PC-3 (cell line): ENCODE measurements at regions not wholly inside any gene's neighbourhood (a gene's known extent, or its start where the extent isn't known, plus 50 kb on each side); places are given as distances from the start of the nearest gene placed in this dataset.
"Not testable (repeated sequence)": the region's sequence is repeated elsewhere in the genome, so short reads cannot be mapped to it uniquely, and the experiment has no call there.

ENCODE experiments used
- ATAC-seq: fragments of 200-7000 bp; cut with Tn5 transposase; 2 replicates; pipeline ENCODE4 v1.9.1; 2020; ENCODE audit warnings: mild to moderate bottlenecking, moderate library complexity
- BruUV-seq: library from RNA; stranded (reverse); fragments of 400-500 nt; replicated peaks from 2 replicates; lab custom pipeline; 2021; lab: Mats Ljungman, UMichigan
- CTCF ChIA-PET: fragments of 300-600 bp; sonication (Branson Sonifier 250); formaldehyde crosslinking; loops from one replicate; lab custom pipeline; 2022; ENCODE audit warnings: antibody characterized with exemption; lab: Charles Lee
- POLR2A ChIA-PET: fragments of 300-600 bp; sonication (Branson Sonifier 250); formaldehyde crosslinking; loops from one replicate; lab custom pipeline; 2022; ENCODE audit warnings: antibody characterized with exemption; ENCODE audit not compliant: unreplicated experiment; lab: Charles Lee
- DNase-seq: peaks from one replicate; pipeline ENCODE4 v3.0.0-alpha.2; 2015
- H2AFZ ChIP-seq: fragments of 300-600 bp; sonication (generic); 2 replicates; pipeline ENCODE4 v1.6.0; 2016; ENCODE audit warnings: antibody characterized with exemption, low read length
- H3F3A ChIP-seq: fragments of 300-600 bp; sonication (generic); one replicate; pipeline ENCODE4 v1.6.0; 2017; ENCODE audit warnings: antibody characterized with exemption, low read length, control low read depth, mild to moderate bottlenecking; ENCODE audit not compliant: unreplicated experiment
- H3K27ac ChIP-seq: fragments of 300-600 bp; sonication (generic); 2 replicates; pipeline ENCODE4 v1.5.1; 2016; ENCODE audit warnings: mild to moderate bottlenecking, low read length
- H3K27me3 ChIP-seq: fragments of 300-600 bp; sonication (generic); 2 replicates; pipeline ENCODE4 v1.6.1; 2016; ENCODE audit warnings: low read length, mixed read lengths
- H3K36me3 ChIP-seq: fragments of 300-600 bp; sonication (generic); 2 replicates; pipeline ENCODE4 v1.6.1; 2016; ENCODE audit warnings: low read depth, mixed run types, low read length, mixed read lengths
- H3K4me1 ChIP-seq: fragments of 300-600 bp; sonication (generic); 2 replicates; pipeline ENCODE4 v1.5.1; 2016; ENCODE audit warnings: low read length; ENCODE audit not compliant: insufficient read depth
- H3K4me2 ChIP-seq: fragments of 300-600 bp; sonication (generic); 2 replicates; pipeline ENCODE4 v1.6.0; 2016; ENCODE audit warnings: low read length
- H3K4me3 ChIP-seq: fragments of 300-600 bp; sonication (generic); 2 replicates; pipeline ENCODE4 v1.5.1; 2016; ENCODE audit warnings: mild to moderate bottlenecking, low read length, mixed read lengths
- H3K79me2 ChIP-seq: fragments of 300-600 bp; sonication (generic); 2 replicates; pipeline ENCODE4 v1.6.1; 2017; ENCODE audit warnings: low read length, mixed read lengths
- H3K9ac ChIP-seq: fragments of 300-600 bp; sonication (generic); 2 replicates; pipeline ENCODE4 v1.6.0; 2016; ENCODE audit warnings: mild to moderate bottlenecking, low read length
- H3K9me2 ChIP-seq: fragments of 300-600 bp; sonication (generic); replicated peaks from 2 replicates; pipeline ENCODE4 v1.6.1; 2016; ENCODE audit warnings: mixed run types, low read length, mixed read lengths
- H3K9me3 ChIP-seq: fragments of 300-600 bp; sonication (generic); 2 replicates; pipeline ENCODE4 v1.6.1; 2016; ENCODE audit warnings: low read length, mixed read lengths
- H4K20me1 ChIP-seq: fragments of 300-600 bp; sonication (generic); 2 replicates; pipeline ENCODE4 v1.6.1; 2016; ENCODE audit warnings: low read length, mixed read lengths
- CTCF ChIP-seq: fragments of 300-600 bp; sonication (generic); conservative IDR thresholded peaks from 2 replicates; pipeline ENCODE4 v1.5.1; 2017; ENCODE audit warnings: antibody characterized with exemption, low read depth, mild to moderate bottlenecking, low read length
- EZH2 ChIP-seq: fragments of 300-600 bp; sonication (generic); IDR thresholded peaks from one replicate; pipeline ENCODE4 v1.6.1; 2017; ENCODE audit warnings: antibody characterized with exemption, mild to moderate bottlenecking, low read length; ENCODE audit not compliant: unreplicated experiment
- EZH2phosphoT487 ChIP-seq: fragments of 300-600 bp; sonication (generic); IDR thresholded peaks from 2 replicates; pipeline ENCODE4 v1.6.1; 2018; ENCODE audit warnings: mild to moderate bottlenecking, antibody characterized with exemption, low read length, borderline replicate concordance
- intact Hi-C: fragments of 100-400 bp; cut with micrococcal nuclease; formaldehyde crosslinking; loops from 2 replicates; pipeline ENCODE4 v1.9.0; 2023

DNA sequence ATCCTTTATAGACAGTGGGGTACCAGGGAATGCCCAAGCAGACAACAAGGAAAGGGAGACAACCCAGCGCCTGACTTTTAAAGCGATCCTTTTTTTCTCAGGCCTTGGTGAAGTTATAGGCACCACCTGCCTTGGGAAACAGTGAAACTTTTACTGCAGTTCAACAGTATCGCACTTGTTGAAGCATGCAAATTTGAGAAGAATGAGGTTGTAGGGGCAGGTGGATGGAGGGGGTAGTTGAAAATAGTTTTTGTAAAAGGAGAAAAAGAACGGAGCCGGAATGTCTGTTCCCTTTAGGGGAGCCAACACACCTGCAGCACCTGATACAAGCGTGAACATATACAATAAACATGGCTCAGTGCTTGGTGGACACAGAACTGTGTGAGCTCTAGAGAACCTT lies 190.2 kb upstream of the NR3C1 start:
- no peak for TF ChIP-seq EZH2phosphoT487
- TF ChIP-seq EZH2: no peak
- TF ChIP-seq CTCF: no peak
- Histone ChIP-seq H3K9ac (peak overlapping the region; percentile 84; the same call in 1 of the 2 replicates), H3K27me3 (no peaks in the 10 kb centered on the region), H3K4me1 (peaks cover 37% of the 10 kb centered on the region), H3K4me2 (no peak overlapping the region), H4K20me1 (no peaks in the 10 kb centered on the region), H3K4me3 (no peak overlapping the region), H3K9me2 (no peaks in the 10 kb centered on the region), H3K27ac (peak overlapping the region; percentile 100), H3K9me3 (no peaks in the 10 kb centered on the region), H3F3A (no peaks in the 10 kb centered on the region), H3K36me3 (no peaks in the 10 kb centered on the region), H2AFZ (no peak overlapping the region), H3K79me2 (no peaks in the 10 kb centered on the region)
- DNase-seq (no peak), ATAC-seq (no peak)
- ChIA-PET CTCF (no interaction called here), POLR2A (no interaction called here)
- intact Hi-C loops: no loop called here
- BruUV-seq: no TSS peak

DNA sequence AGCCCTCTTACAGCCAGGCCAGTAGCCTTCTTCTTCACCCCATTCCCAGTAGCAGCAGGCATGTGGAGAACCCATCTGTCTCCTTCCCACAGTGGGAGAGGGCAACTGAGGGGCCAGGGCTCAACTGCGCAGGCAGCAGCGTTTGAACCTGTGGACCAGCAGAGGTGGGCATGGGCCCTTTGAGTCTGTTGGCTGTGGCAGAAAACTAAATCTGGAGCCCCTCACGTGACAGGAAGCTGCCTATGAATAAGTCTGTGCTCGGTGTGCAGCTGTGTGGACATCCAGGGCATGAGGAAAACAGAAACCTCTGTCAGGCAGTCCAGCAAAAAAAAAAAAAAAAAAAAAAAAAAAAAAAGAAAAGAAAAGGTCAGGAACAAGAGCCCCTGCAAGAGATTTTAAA lies 189.2 kb upstream of the NR3C1 start:
- peaks cover 39% of the 10 kb centered on the region for H3K4me1 ChIP-seq
- ChIA-PET CTCF (no interaction called here), POLR2A (no interaction called here)
- H4K20me1 ChIP-seq: no peaks in the 10 kb centered on the region
- H3K27ac ChIP-seq: no peak overlapping the region
- ATAC-seq (no peak), DNase-seq (no peak)
- no peak overlapping the region for H2AFZ ChIP-seq
- H3K9me3 ChIP-seq: no peaks in the 10 kb centered on the region
- H3K9ac ChIP-seq: no peak overlapping the region
- H3K9me2 ChIP-seq: no peaks in the 10 kb centered on the region
- no peaks in the 10 kb centered on the region for H3K36me3 ChIP-seq
- no peak for TF ChIP-seq CTCF
- TF ChIP-seq EZH2phosphoT487: no peak
- no peak for TF ChIP-seq EZH2
- no peaks in the 10 kb centered on the region for H3F3A ChIP-seq
- H3K4me3 ChIP-seq: no peak overlapping the region
- no TSS peak for BruUV-seq
- intact Hi-C loops: no loop called here
- H3K79me2 ChIP-seq: no peaks in the 10 kb centered on the region
- no peak overlapping the region for H3K4me2 ChIP-seq
- no peaks in the 10 kb centered on the region for H3K27me3 ChIP-seq

DNA sequence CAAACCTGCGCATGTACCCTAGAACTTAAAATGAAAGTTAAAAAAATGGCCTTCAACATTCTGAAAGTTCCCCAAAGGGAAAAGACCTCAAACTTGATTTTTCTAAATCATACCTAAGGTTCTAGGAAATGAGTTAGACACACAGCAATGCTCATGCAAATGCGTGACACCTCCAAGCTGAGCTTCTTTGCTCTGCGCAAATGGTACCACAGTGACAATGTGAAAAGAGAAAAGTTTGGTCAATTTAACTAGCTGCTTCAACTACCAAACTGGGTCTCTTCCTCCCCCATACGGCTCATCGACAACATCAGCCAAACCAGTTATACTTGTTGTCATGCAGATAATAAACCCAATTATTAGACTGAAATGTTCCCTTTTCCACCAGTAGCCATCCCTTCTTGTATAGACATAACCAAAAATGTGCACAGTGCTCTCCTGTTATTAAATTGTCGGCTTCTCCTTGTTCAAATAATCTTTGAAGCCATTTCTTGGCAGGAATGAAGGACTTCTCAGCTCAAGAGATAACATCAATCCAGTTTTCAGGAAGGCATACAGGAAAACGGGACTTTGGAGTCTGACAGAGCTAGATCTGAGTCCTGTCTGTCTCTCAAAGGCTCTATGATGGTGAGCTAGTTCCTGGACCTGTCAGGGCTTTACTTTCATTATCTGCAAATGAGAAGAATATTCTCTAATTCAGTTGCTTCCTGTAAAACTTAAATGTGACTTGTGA lies 185.6 kb upstream of the NR3C1 start:
- Histone ChIP-seq H3K27ac (peak overlapping the region; percentile 15; the same call in 1 of the 2 replicates), H3K9ac (no peak overlapping the region), H4K20me1 (no peaks in the 10 kb centered on the region), H3K79me2 (no peaks in the 10 kb centered on the region), H3K9me2 (no peaks in the 10 kb centered on the region), H3F3A (no peaks in the 10 kb centered on the region), H3K27me3 (no peaks in the 10 kb centered on the region), H3K4me2 (peak overlapping the region; percentile 56), H3K4me3 (no peak overlapping the region; the same call in 1 of the 2 replicates), H3K9me3 (no peaks in the 10 kb centered on the region), H3K36me3 (no peaks in the 10 kb centered on the region), H2AFZ (peak overlapping the region; percentile 59; the same call in 1 of the 2 replicates), H3K4me1 (peaks cover 14% of the 10 kb centered on the region)
- ATAC-seq: no peak
- ChIA-PET POLR2A (no interaction called here), CTCF (no interaction called here)
- no TSS peak for BruUV-seq
- peak; percentile 49 for DNase-seq
- intact Hi-C loops: no loop called here
- TF ChIP-seq CTCF: no peak
- TF ChIP-seq EZH2phosphoT487: no peak
- no peak for TF ChIP-seq EZH2

DNA sequence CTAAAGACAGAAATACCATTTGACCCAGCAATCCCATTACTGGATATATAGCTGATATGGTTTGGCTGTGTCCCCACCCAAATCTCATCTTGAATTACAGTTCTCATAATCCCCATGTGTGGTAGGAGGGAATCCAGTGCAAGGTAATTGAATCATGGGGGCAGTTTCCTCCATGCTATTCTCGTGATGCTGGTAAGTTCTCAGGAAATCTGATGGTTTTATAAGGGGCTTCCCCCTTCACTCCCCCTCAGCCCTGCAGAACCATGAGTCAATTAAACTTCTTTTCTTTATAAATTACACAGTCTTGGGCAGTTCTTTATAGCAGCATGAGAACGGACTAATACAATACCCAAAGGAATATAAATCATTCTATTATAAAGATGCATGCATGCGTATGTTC lies 184.6 kb upstream of the NR3C1 start:
- H3K79me2 ChIP-seq, H3K27me3 ChIP-seq, H3K4me3 ChIP-seq, H3F3A ChIP-seq, intact Hi-C loops, ATAC-seq, BruUV-seq, H3K9me2 ChIP-seq, H3K27ac ChIP-seq, DNase-seq, H4K20me1 ChIP-seq, CTCF ChIA-PET, H3K9me3 ChIP-seq, H3K4me2 ChIP-seq, H2AFZ ChIP-seq, POLR2A ChIA-PET, H3K9ac ChIP-seq, H3K36me3 ChIP-seq: not testable (repeated sequence)
- H3K4me1 ChIP-seq: peaks cover 20% of the 10 kb centered on the region
